G401.6 (cell line): ENCODE measurements at regions not wholly inside any gene's neighbourhood (a gene's known extent, or its start where the extent isn't known, plus 50 kb on each side); places are given as distances from the start of the nearest gene placed in this dataset.

Experiments used
- FAIRE-seq: peaks from 2 replicates; lab custom pipeline; 2012; peaks lifted over from hg19 to GRCh38; lab: Jason Lieb, UNC

- FAIRE-seq, result no peak
These were observed 110.1 kb upstream of the ATP1A1 start for GRCh38 chr1:116262995-116263385.

GRCh38 chr1:116265931-116266863 is 106.8 kb upstream of the ATP1A1 start:
- FAIRE-seq, result no peak

- no peak for FAIRE-seq
These were observed 106.2 kb upstream of the ATP1A1 start for GRCh38 chr1:116266864-116267212.

- no peak for FAIRE-seq
These were observed 104.8 kb upstream of the ATP1A1 start for GRCh38 chr1:116268211-116268610.

GRCh38 chr1:116270316-116271057 is 102.6 kb upstream of the ATP1A1 start:
- no peak for FAIRE-seq

GRCh38 chr1:116273042-116273783 is 99.8 kb upstream of the ATP1A1 start:
- FAIRE-seq, result no peak

GRCh38 chr1:116276532-116276931 is 96.5 kb upstream of the ATP1A1 start:
- no peak for FAIRE-seq

GRCh38 chr1:116277840-116278540 is 95.1 kb upstream of the ATP1A1 start:
- FAIRE-seq, result no peak

- no peak for FAIRE-seq
These were observed 94.5 kb upstream of the ATP1A1 start for GRCh38 chr1:116278541-116278866.

- FAIRE-seq, result no peak
These were observed 93.3 kb upstream of the ATP1A1 start for GRCh38 chr1:116279715-116280114.

GRCh38 chr1:116284819-116285390 is 88.1 kb upstream of the ATP1A1 start:
- no peak for FAIRE-seq

GRCh38 chr1:116286541-116286971 is 86.5 kb upstream of the ATP1A1 start:
- FAIRE-seq, result no peak

- FAIRE-seq, result no peak
These were observed 85.5 kb upstream of the ATP1A1 start for GRCh38 chr1:116287341-116288200.

GRCh38 chr1:116288201-116288598 is 84.8 kb upstream of the ATP1A1 start:
- no peak for FAIRE-seq

- FAIRE-seq, result no peak
These were observed 83.9 kb upstream of the ATP1A1 start for GRCh38 chr1:116289193-116289592.

GRCh38 chr1:116290085-116290705 is 82.8 kb upstream of the ATP1A1 start:
- FAIRE-seq, result no peak

- no peak for FAIRE-seq
These were observed 82.0 kb upstream of the ATP1A1 start for GRCh38 chr1:116291024-116291423.

GRCh38 chr1:116292929-116293725 is 79.9 kb upstream of the ATP1A1 start:
- FAIRE-seq, result no peak

GRCh38 chr1:116297495-116298212 is 75.4 kb upstream of the ATP1A1 start:
- FAIRE-seq, result no peak
